Activated CD4-positive, alpha-beta T cell treated with anti-CD3 and anti-CD28 coated beads, Interleukin-2, amount 50 U/mL, for 24 hours (primary cell): ENCODE measurements at regions not wholly inside any gene's neighbourhood (a gene's known extent, or its start where the extent isn't known, plus 50 kb on each side); places are given as distances from the start of the nearest gene placed in this dataset.

Experiments
- DNase-seq, 2 donors: peaks; one replicate each; pipeline ENCODE4 v3.0.0-alpha.2; 2020; ENCODE audit warnings: low read depth in 1 of 2, low spot score in 1 of 2

- DNase-seq = no peak
Observed at GRCh38 chr10:61356354-61356753, 96.8 kb downstream of the TMEM26 start.

- DNase-seq = no peak
Observed at GRCh38 chr10:61355211-61355610, 98.0 kb downstream of the TMEM26 start.

- DNase-seq = no peak
Observed at GRCh38 chr10:61354401-61354975, 98.7 kb downstream of the TMEM26 start.

GRCh38 chr10:61350794-61351193 is 102.4 kb downstream of the TMEM26 start:
- DNase-seq = no peak

GRCh38 chr10:61350068-61350467 is 103.1 kb downstream of the TMEM26 start:
- DNase-seq = no peak

GRCh38 chr10:61346796-61347413 is 106.3 kb downstream of the TMEM26 start:
- DNase-seq = no peak

GRCh38 chr10:61343796-61344195 is 109.4 kb downstream of the TMEM26 start:
- DNase-seq = no peak

- DNase-seq = no peak
Observed at GRCh38 chr10:61342858-61343572, 110.2 kb downstream of the TMEM26 start.

- DNase-seq = no peak
Observed at GRCh38 chr10:61341008-61341407, 112.2 kb downstream of the TMEM26 start.

GRCh38 chr10:61338146-61338545 is 115.0 kb downstream of the TMEM26 start:
- DNase-seq = no peak

GRCh38 chr10:61337741-61338140 is 115.4 kb downstream of the TMEM26 start:
- DNase-seq = no peak

- DNase-seq = no peak
Observed at GRCh38 chr10:61336831-61337230, 116.3 kb downstream of the TMEM26 start.

GRCh38 chr10:61335359-61335758 is 117.8 kb downstream of the TMEM26 start:
- no peak for DNase-seq

- no peak for DNase-seq
Observed at GRCh38 chr10:61332581-61332980, 120.6 kb downstream of the TMEM26 start.

GRCh38 chr10:61330669-61331068 is 122.5 kb downstream of the TMEM26 start:
- no peak for DNase-seq

GRCh38 chr10:61329854-61330253 is 123.3 kb downstream of the TMEM26 start:
- DNase-seq = no peak

GRCh38 chr10:61325223-61325960 is 127.8 kb downstream of the TMEM26 start:
- no peak for DNase-seq

GRCh38 chr10:61323726-61324125 is 129.5 kb downstream of the TMEM26 start:
- no peak for DNase-seq

- no peak for DNase-seq
Observed at GRCh38 chr10:61321041-61321857, 131.9 kb downstream of the TMEM26 start.

- DNase-seq = no peak
Observed at GRCh38 chr10:61320257-61320587, 133.0 kb downstream of the TMEM26 start.
